ENCODE measurements at regions not wholly inside any gene's neighbourhood (a gene's known extent, or its start where the extent isn't known, plus 50 kb on each side); places are given as distances from the start of the nearest gene placed in this dataset.

GRCh38 chr5:102625468-102625867, 126.7 kb upstream of the SLCO6A1 start:
- TF ChIP-seq JUN (IDR thresholded peaks at IDR 0.05; ENCODE audit: low read depth, low read length): no peak
- no peak for TF ChIP-seq GABPA (IDR thresholded peaks at IDR 0.05; ENCODE audit: borderline replicate concordance, insufficient read depth, low read length)
- no peak for TF ChIP-seq SIN3A (conservative IDR thresholded peaks at IDR 0.05 in 1 of 2, IDR thresholded peaks at IDR 0.05 in 1 of 2; ENCODE audit: low read depth in 1 of 2, low read length in 2 of 2)
- no peak for TF ChIP-seq RBBP5 (IDR thresholded peaks at IDR 0.05; ENCODE audit: borderline replicate concordance, low read depth, low read length)
- TF ChIP-seq USF2 (IDR thresholded peaks at IDR 0.05; ENCODE audit: low read length): no peak
- TF ChIP-seq CEBPB (IDR thresholded peaks at IDR 0.05; ENCODE audit: low read depth, low read length): no peak
- TF ChIP-seq TAF7 (optimal IDR thresholded peaks at IDR 0.05; ENCODE audit: borderline replicate concordance, low read depth, low read length): no peak
- no peak for TF ChIP-seq CTCF (IDR thresholded peaks at IDR 0.05; ENCODE audit: control extremely low read depth in 1 of 3, insufficient read depth in 1 of 3, low read depth in 1 of 3, low read length in 3 of 3)
- TF ChIP-seq YY1 (IDR thresholded peaks at IDR 0.05; ENCODE audit: low read depth, low read length): no peak
- no peak for TF ChIP-seq CHD2 (IDR thresholded peaks at IDR 0.05; ENCODE audit: low read length)
- TF ChIP-seq POLR2A (IDR thresholded peaks at IDR 0.05; ENCODE audit: control extremely low read depth in 1 of 2, low read depth in 2 of 2, low read length in 2 of 2): no peak
- no peak for TF ChIP-seq MAX (IDR thresholded peaks at IDR 0.05)
- no peak for TF ChIP-seq MAFK (IDR thresholded peaks at IDR 0.05; ENCODE audit: low read depth, low read length)
- TF ChIP-seq TBP (IDR thresholded peaks at IDR 0.05; ENCODE audit: low read depth, low read length): no peak
